ENCODE measurements at regions not wholly inside any gene's neighbourhood (a gene's known extent, or its start where the extent isn't known, plus 50 kb on each side); places are given as distances from the start of the nearest gene placed in this dataset.
A peak's percentile ranks its signal among the peaks of the same experiment; 100 is the strongest.

DNA sequence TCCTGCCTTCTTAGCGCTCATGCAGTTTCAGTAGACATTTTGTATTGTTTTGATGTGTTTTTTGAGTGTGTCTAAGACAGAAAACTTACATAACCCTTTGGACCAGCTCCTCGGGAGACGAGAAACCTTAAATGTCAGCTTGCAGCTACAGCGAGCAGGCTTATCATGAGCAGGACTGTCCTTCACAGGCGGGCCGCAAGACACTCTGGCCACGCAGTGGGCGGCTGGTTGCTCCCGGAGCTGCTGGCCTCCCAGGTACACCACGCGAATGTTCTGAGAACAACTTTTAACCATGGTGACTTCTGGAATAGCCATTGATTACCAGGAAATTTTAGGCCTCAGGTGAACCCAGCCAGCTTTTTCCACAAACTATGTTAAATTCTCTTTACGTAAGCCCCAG, 164.1 kb upstream of the DIO3 start:
- H3K27ac ChIP-seq (ENCODE audit: low read depth) = no peak overlapping the region
- Mint-ChIP-seq H3K27ac (no peak overlapping the region), H3K9me3 (no peaks in the 10 kb centered on the region; the same call in 2 of the 3 replicates), H3K4me1 (peaks cover 5% of the 10 kb centered on the region; the same call in 1 of the 3 replicates), H3K36me3 (ENCODE audit: low read depth) (no peaks in the 10 kb centered on the region), H3K4me3 (no peak overlapping the region), H3K27me3 (ENCODE audit: insufficient read depth, low read depth, poor library complexity) (peaks cover 3% of the 10 kb centered on the region)
- no peaks in the 10 kb centered on the region for H4K20me1 ChIP-seq (replicated peaks; ENCODE audit: insufficient read depth)
- no peaks in the 10 kb centered on the region for H3K4me1 ChIP-seq (ENCODE audit: insufficient read depth)
- no peaks in the 10 kb centered on the region for H3F3A ChIP-seq (replicated peaks; ENCODE audit: low read depth)
- H3K36me3 ChIP-seq (ENCODE audit: insufficient read depth) = no peaks in the 10 kb centered on the region
- no peak overlapping the region for H3K4me3 ChIP-seq
- TF ChIP-seq EZH2phosphoT487 (IDR thresholded peaks at IDR 0.05; ENCODE audit: unreplicated experiment) = no peak
- no peak overlapping the region for H3K4me2 ChIP-seq
- H3K9me2 ChIP-seq (ENCODE audit: insufficient read depth) = peaks cover 8% of the 10 kb centered on the region
- no peaks in the 10 kb centered on the region for H3K27me3 ChIP-seq (ENCODE audit: insufficient read depth)
- no peaks in the 10 kb centered on the region for H3K79me2 ChIP-seq (replicated peaks; ENCODE audit: insufficient read depth)
- no peak for ATAC-seq
- 0 out of 2 replicates have a peak overlapping the region, but pooled peaks have one; percentile 14 for H2AFZ ChIP-seq
- DNase-seq (ENCODE audit: low spot score) = no peak

DNA sequence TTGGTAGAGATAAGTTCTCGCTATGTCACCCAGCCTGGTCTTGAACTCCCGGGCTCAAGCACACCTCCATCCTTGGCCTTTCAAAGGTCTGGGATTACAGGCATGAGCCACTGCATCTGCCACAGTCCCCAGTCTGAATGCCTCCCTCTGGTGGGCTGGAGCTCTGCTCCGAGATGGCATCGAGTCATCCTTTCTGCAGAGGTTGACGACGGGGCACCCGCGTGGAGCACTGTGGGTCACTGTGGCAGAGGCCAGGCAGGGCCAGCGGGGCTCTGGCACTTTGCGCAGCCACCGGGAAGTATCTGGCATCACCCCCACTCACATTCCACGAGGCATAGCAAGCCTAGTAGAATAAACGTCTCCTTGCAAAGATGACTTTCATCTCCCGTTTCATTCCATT, 163.3 kb upstream of the DIO3 start:
- Mint-ChIP-seq H3K4me1 (peaks cover 5% of the 10 kb centered on the region; the same call in 1 of the 3 replicates), H3K36me3 (ENCODE audit: low read depth) (no peaks in the 10 kb centered on the region)

DNA sequence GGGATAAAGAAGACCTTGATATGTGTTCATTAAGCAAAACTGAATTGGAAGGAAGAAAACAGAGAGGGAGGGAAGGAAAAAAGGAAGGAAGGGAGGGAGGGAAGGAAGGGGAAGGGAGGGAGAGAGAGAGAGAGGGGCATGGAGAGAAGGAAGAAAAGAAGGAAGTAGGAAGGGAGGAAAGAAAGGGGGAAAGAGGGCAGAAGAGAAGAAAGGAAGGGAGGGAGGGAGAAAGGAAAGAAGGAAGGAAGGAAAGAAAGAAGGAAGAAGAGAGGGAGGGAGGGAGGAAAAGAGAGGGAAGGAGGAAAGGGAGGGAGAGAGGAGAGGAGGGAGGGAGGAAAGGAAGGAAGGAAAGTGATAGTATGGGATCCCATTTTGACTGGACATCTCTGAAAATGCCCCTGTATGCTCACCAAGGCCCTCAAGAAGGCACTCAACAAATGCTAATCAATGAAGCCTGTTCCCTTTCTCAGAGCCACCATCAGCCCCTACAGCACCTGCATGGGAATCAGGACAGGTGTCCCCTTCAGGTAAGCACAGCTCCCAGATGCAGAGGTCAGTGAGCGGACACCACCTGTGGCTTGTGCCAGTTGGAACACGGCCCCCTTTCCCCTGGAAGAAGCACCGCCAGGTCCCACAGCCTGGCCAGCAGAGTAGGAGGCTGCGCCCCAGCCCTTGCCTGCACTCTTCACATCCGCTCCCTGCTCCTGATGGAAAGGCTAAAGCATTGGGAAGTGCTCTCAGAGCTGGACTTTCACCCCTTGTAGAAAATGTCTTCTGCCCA, 161.4 kb upstream of the DIO3 start:
- no peaks in the 10 kb centered on the region; the same call in 1 of the 2 replicates for H3K9me2 ChIP-seq (ENCODE audit: insufficient read depth)
- no peaks in the 10 kb centered on the region for H3K4me1 ChIP-seq (ENCODE audit: insufficient read depth)
- DNase-seq (ENCODE audit: low spot score) = no peak
- no peaks in the 10 kb centered on the region for H3F3A ChIP-seq (replicated peaks; ENCODE audit: low read depth)
- H3K27ac ChIP-seq (ENCODE audit: low read depth) = no peak overlapping the region
- H3K27me3 Mint-ChIP-seq (ENCODE audit: insufficient read depth, low read depth, poor library complexity) = peaks cover 5% of the 10 kb centered on the region
- no peak for ATAC-seq
- no peaks in the 10 kb centered on the region for H4K20me1 ChIP-seq (replicated peaks; ENCODE audit: insufficient read depth)
- no peaks in the 10 kb centered on the region for H3K79me2 ChIP-seq (replicated peaks; ENCODE audit: insufficient read depth)
- peak overlapping the region; percentile 76; the same call in 1 of the 2 replicates for H2AFZ ChIP-seq
- H3K4me3 ChIP-seq = no peak overlapping the region
- no peak overlapping the region for H3K4me3 Mint-ChIP-seq
- H3K27ac Mint-ChIP-seq = no peak overlapping the region
- no peaks in the 10 kb centered on the region; the same call in 2 of the 3 replicates for H3K9me3 Mint-ChIP-seq
- H3K4me1 Mint-ChIP-seq = peaks cover 11% of the 10 kb centered on the region
- no peaks in the 10 kb centered on the region for H3K36me3 Mint-ChIP-seq (ENCODE audit: low read depth)
- no peaks in the 10 kb centered on the region for H3K27me3 ChIP-seq (ENCODE audit: insufficient read depth)
- H3K4me2 ChIP-seq = no peak overlapping the region
- H3K36me3 ChIP-seq (ENCODE audit: insufficient read depth) = no peaks in the 10 kb centered on the region
- TF ChIP-seq STAT1 (IDR thresholded peaks at IDR 0.05; ENCODE audit: unreplicated experiment) = no peak
- TF ChIP-seq, protein P1, sequence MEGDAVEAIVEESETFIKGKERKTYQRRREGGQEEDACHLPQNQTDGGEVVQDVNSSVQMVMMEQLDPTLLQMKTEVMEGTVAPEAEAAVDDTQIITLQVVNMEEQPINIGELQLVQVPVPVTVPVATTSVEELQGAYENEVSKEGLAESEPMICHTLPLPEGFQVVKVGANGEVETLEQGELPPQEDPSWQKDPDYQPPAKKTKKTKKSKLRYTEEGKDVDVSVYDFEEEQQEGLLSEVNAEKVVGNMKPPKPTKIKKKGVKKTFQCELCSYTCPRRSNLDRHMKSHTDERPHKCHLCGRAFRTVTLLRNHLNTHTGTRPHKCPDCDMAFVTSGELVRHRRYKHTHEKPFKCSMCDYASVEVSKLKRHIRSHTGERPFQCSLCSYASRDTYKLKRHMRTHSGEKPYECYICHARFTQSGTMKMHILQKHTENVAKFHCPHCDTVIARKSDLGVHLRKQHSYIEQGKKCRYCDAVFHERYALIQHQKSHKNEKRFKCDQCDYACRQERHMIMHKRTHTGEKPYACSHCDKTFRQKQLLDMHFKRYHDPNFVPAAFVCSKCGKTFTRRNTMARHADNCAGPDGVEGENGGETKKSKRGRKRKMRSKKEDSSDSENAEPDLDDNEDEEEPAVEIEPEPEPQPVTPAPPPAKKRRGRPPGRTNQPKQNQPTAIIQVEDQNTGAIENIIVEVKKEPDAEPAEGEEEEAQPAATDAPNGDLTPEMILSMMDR (conservative IDR thresholded peaks at IDR 0.05; ENCODE audit: low read depth in 2 of 2) = no peak
- TF ChIP-seq, protein P2, sequence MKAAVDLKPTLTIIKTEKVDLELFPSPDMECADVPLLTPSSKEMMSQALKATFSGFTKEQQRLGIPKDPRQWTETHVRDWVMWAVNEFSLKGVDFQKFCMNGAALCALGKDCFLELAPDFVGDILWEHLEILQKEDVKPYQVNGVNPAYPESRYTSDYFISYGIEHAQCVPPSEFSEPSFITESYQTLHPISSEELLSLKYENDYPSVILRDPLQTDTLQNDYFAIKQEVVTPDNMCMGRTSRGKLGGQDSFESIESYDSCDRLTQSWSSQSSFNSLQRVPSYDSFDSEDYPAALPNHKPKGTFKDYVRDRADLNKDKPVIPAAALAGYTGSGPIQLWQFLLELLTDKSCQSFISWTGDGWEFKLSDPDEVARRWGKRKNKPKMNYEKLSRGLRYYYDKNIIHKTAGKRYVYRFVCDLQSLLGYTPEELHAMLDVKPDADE (IDR thresholded peaks at IDR 0.05) = no peak
- no peak for TF ChIP-seq JUNB (IDR thresholded peaks at IDR 0.05; ENCODE audit: unreplicated experiment)

More for the DNA sequence above, 163.3 kb upstream of the DIO3 start:
- Histone ChIP-seq H3F3A (replicated peaks; ENCODE audit: low read depth) (no peaks in the 10 kb centered on the region), H4K20me1 (replicated peaks; ENCODE audit: insufficient read depth) (no peaks in the 10 kb centered on the region), H3K4me3 (no peak overlapping the region), H3K4me1 (ENCODE audit: insufficient read depth) (no peaks in the 10 kb centered on the region), H2AFZ (no peak overlapping the region), H3K36me3 (ENCODE audit: insufficient read depth) (no peaks in the 10 kb centered on the region), H3K4me2 (no peak overlapping the region), H3K27me3 (ENCODE audit: insufficient read depth) (no peaks in the 10 kb centered on the region), H3K79me2 (replicated peaks; ENCODE audit: insufficient read depth) (no peaks in the 10 kb centered on the region), H3K9me2 (ENCODE audit: insufficient read depth) (peaks cover 8% of the 10 kb centered on the region), H3K27ac (ENCODE audit: low read depth) (no peak overlapping the region)
- no peak overlapping the region for H3K27ac Mint-ChIP-seq
- no peak for TF ChIP-seq POLR2AphosphoS5 (IDR thresholded peaks at IDR 0.05; ENCODE audit: low read depth)
- TF ChIP-seq, protein P1 (conservative IDR thresholded peaks at IDR 0.05; ENCODE audit: low read depth in 2 of 2) = peak in 1 of 2 experiments; percentile 32; a peak in 3 of 4 replicates
- H3K4me3 Mint-ChIP-seq = no peak overlapping the region
- DNase-seq (ENCODE audit: low spot score) (no peak), ATAC-seq (peak; percentile 41; the same call in 2 of the 3 replicates)
- H3K27me3 Mint-ChIP-seq (ENCODE audit: insufficient read depth, low read depth, poor library complexity) = peaks cover 3% of the 10 kb centered on the region
- H3K9me3 Mint-ChIP-seq = no peaks in the 10 kb centered on the region; the same call in 2 of the 3 replicates
